Activated naive CD4-positive, alpha-beta T cell treated with Interleukin-2 at 50 U/mL for 16 hours (primary cell): ENCODE measurements at regions not wholly inside any gene's neighbourhood (a gene's known extent, or its start where the extent isn't known, plus 50 kb on each side); places are given as distances from the start of the nearest gene placed in this dataset.
"Not testable (repeated sequence)": the region's sequence is repeated elsewhere in the genome, so short reads cannot be mapped to it uniquely, and the experiment has no call there.

Experiments used
- DNase-seq: peaks from one replicate; pipeline ENCODE4 v3.0.0-alpha.2; 2020

GRCh38 chr21:14008006-14008405, 202.7 kb downstream of the LIPI start:
- DNase-seq: not testable (repeated sequence)

GRCh38 chr21:14006144-14006543, 204.6 kb downstream of the LIPI start:
- DNase-seq: not testable (repeated sequence)

GRCh38 chr21:13986996-13987958, 223.5 kb downstream of the LIPI start:
- not testable (repeated sequence) for DNase-seq

GRCh38 chr21:13985865-13986863, 224.6 kb downstream of the LIPI start:
- DNase-seq: not testable (repeated sequence)

- DNase-seq: not testable (repeated sequence)
These were observed 225.5 kb downstream of the LIPI start for GRCh38 chr21:13985137-13985864.

GRCh38 chr21:13984728-13985127, 226.0 kb downstream of the LIPI start:
- not testable (repeated sequence) for DNase-seq

- not testable (repeated sequence) for DNase-seq
These were observed 229.3 kb downstream of the LIPI start for GRCh38 chr21:13981176-13982087.

- DNase-seq: peak; percentile 12
These were observed 230.6 kb downstream of the LIPI start for GRCh38 chr21:13980115-13980662.

- not testable (repeated sequence) for DNase-seq
These were observed 231.1 kb downstream of the LIPI start for GRCh38 chr21:13979608-13980007.

GRCh38 chr21:13974582-13974981, 236.2 kb downstream of the LIPI start:
- not testable (repeated sequence) for DNase-seq

- not testable (repeated sequence) for DNase-seq
These were observed 240.9 kb downstream of the LIPI start for GRCh38 chr21:13969853-13970252.

- DNase-seq: not testable (repeated sequence)
These were observed 241.8 kb downstream of the LIPI start for GRCh38 chr21:13969002-13969401.

- DNase-seq: not testable (repeated sequence)
These were observed 247.5 kb downstream of the LIPI start for GRCh38 chr21:13963259-13963658.

- DNase-seq: no peak
These were observed 273.5 kb downstream of the LIPI start for GRCh38 chr21:13937236-13937635.

GRCh38 chr21:13936033-13936937, 274.5 kb downstream of the LIPI start:
- DNase-seq: not testable (repeated sequence)

GRCh38 chr21:13935396-13936032, 275.2 kb downstream of the LIPI start:
- DNase-seq: not testable (repeated sequence)

- not testable (repeated sequence) for DNase-seq
These were observed 275.8 kb downstream of the LIPI start for GRCh38 chr21:13934887-13935342.

GRCh38 chr21:13923175-13923574, 287.6 kb downstream of the LIPI start:
- DNase-seq: not testable (repeated sequence)

GRCh38 chr21:13921455-13921854, 289.3 kb downstream of the LIPI start:
- DNase-seq: not testable (repeated sequence)
